HL-60 (cell line): ENCODE measurements at regions not wholly inside any gene's neighbourhood (a gene's known extent, or its start where the extent isn't known, plus 50 kb on each side); places are given as distances from the start of the nearest gene placed in this dataset.
"Not testable (repeated sequence)": the region's sequence is repeated elsewhere in the genome, so short reads cannot be mapped to it uniquely, and the experiment has no call there.

Source experiments
- CTCF ChIP-seq: IDR thresholded peaks from one replicate; pipeline ENCODE4 v1.5.1; 2011; ENCODE audit warnings: low read length, control low read depth, inconsistent platforms; ENCODE audit not compliant: insufficient read depth
- GABPA ChIP-seq: IDR thresholded peaks from 2 replicates; pipeline ENCODE4 v1.6.1; 2012; ENCODE audit warnings: low read depth
- POLR2AphosphoS5 ChIP-seq: IDR thresholded peaks from 2 replicates; pipeline ENCODE4 v1.6.1; 2012; ENCODE audit warnings: low read depth
- REST ChIP-seq: IDR thresholded peaks from 2 replicates; pipeline ENCODE4 v1.6.1; 2012; ENCODE audit warnings: low read depth; ENCODE audit not compliant: insufficient replicate concordance

GRCh38 chr4:49578899-49579298 is 592.8 kb downstream of the CWH43 start:
- TF ChIP-seq CTCF, GABPA, POLR2AphosphoS5, REST: not testable (repeated sequence)
